HUES64 (cell line): ENCODE measurements at regions not wholly inside any gene's neighbourhood (a gene's known extent, or its start where the extent isn't known, plus 50 kb on each side); places are given as distances from the start of the nearest gene placed in this dataset.

Source experiments
- H3K27ac ChIP-seq: 2 replicates; pipeline ENCODE4 v1.7.0; 2013; ENCODE audit warnings: low read depth, low read length, inconsistent platforms
- H3K27me3 ChIP-seq: 2 replicates; pipeline ENCODE4 v1.6.1; 2013; ENCODE audit warnings: mild to moderate bottlenecking, low read length; ENCODE audit not compliant: insufficient read depth
- H3K36me3 ChIP-seq: 2 replicates; pipeline ENCODE4 v1.6.1; 2013; ENCODE audit warnings: mild to moderate bottlenecking, low read length; ENCODE audit not compliant: insufficient read depth
- H3K4me1 ChIP-seq: 2 replicates; pipeline ENCODE4 v1.6.1; 2013; ENCODE audit warnings: mild to moderate bottlenecking, low read length, moderate library complexity; ENCODE audit not compliant: insufficient read depth
- H3K4me3 ChIP-seq: 2 replicates; pipeline ENCODE4 v1.5.1; 2013; ENCODE audit warnings: mild to moderate bottlenecking, low read length, moderate library complexity
- H3K9ac ChIP-seq: 2 replicates; pipeline ENCODE4 v1.6.1; 2013; ENCODE audit warnings: mild to moderate bottlenecking, low read depth, low read length
- H3K9me3 ChIP-seq: 2 replicates; pipeline ENCODE4 v1.6.1; 2013; ENCODE audit warnings: low read depth, low read length; ENCODE audit not compliant: insufficient read depth
- WGBS: fragments of 150-250, 120-280 bp; methylation state at CpG from one replicate; pipeline ENCODE4 v1.1.7; 2013; ENCODE audit warnings: missing lambda C conversion rate; 5-methylcytosine and 5-hydroxymethylcytosine counted together

- H3K4me3 ChIP-seq, result no peak overlapping the region
- H3K4me1 ChIP-seq, result no peaks in the 10 kb centered on the region
- no peak overlapping the region for H3K9ac ChIP-seq
- H3K36me3 ChIP-seq, result no peaks in the 10 kb centered on the region
- WGBS, result 89% methylated on average over 4 of the region's 4 CpGs
- H3K27me3 ChIP-seq, result no peaks in the 10 kb centered on the region
- no peak overlapping the region for H3K27ac ChIP-seq
- H3K9me3 ChIP-seq, result no peaks in the 10 kb centered on the region
Observed at GRCh38 chr14:46058964-46059563, 592.5 kb downstream of the RPL10L start.

GRCh38 chr14:46057799-46058198, 593.8 kb downstream of the RPL10L start:
- H3K4me1 ChIP-seq, result no peaks in the 10 kb centered on the region
- H3K27ac ChIP-seq, result no peak overlapping the region
- H3K36me3 ChIP-seq, result no peaks in the 10 kb centered on the region
- no peak overlapping the region for H3K9ac ChIP-seq
- H3K9me3 ChIP-seq, result no peaks in the 10 kb centered on the region
- no peaks in the 10 kb centered on the region for H3K27me3 ChIP-seq
- H3K4me3 ChIP-seq, result no peak overlapping the region

GRCh38 chr14:46054526-46054925, 597.1 kb downstream of the RPL10L start:
- H3K4me3 ChIP-seq, result no peak overlapping the region
- H3K9ac ChIP-seq, result no peak overlapping the region
- H3K27ac ChIP-seq, result no peak overlapping the region
- 75% methylated on average over 1 of the region's 2 CpGs for WGBS
- H3K9me3 ChIP-seq, result no peaks in the 10 kb centered on the region
- H3K4me1 ChIP-seq, result no peaks in the 10 kb centered on the region
- H3K36me3 ChIP-seq, result no peaks in the 10 kb centered on the region
- H3K27me3 ChIP-seq, result no peaks in the 10 kb centered on the region

GRCh38 chr14:46053221-46053620, 598.4 kb downstream of the RPL10L start:
- Histone ChIP-seq H3K27ac (no peak overlapping the region), H3K9me3 (no peaks in the 10 kb centered on the region), H3K36me3 (no peaks in the 10 kb centered on the region), H3K27me3 (no peaks in the 10 kb centered on the region), H3K4me1 (no peaks in the 10 kb centered on the region), H3K4me3 (no peak overlapping the region), H3K9ac (no peak overlapping the region)
- no CpG with 5 or more reads among the region's 1 CpG for WGBS

- no peaks in the 10 kb centered on the region for H3K9me3 ChIP-seq
- no peak overlapping the region for H3K4me3 ChIP-seq
- no peak overlapping the region for H3K9ac ChIP-seq
- H3K4me1 ChIP-seq, result no peaks in the 10 kb centered on the region
- H3K27me3 ChIP-seq, result no peaks in the 10 kb centered on the region
- H3K36me3 ChIP-seq, result no peaks in the 10 kb centered on the region
- WGBS, result 74% methylated on average over 1 of the region's 1 CpG
- H3K27ac ChIP-seq, result no peak overlapping the region
Observed at GRCh38 chr14:46051796-46052195, 599.8 kb downstream of the RPL10L start.

- Histone ChIP-seq H3K9me3 (no peaks in the 10 kb centered on the region), H3K27me3 (no peaks in the 10 kb centered on the region), H3K4me1 (no peaks in the 10 kb centered on the region), H3K27ac (no peak overlapping the region), H3K4me3 (no peak overlapping the region), H3K9ac (no peak overlapping the region), H3K36me3 (no peaks in the 10 kb centered on the region)
- WGBS, result 39% methylated on average over 3 of the region's 3 CpGs
Observed at GRCh38 chr14:46048127-46048526, 603.5 kb downstream of the RPL10L start.

DNA sequence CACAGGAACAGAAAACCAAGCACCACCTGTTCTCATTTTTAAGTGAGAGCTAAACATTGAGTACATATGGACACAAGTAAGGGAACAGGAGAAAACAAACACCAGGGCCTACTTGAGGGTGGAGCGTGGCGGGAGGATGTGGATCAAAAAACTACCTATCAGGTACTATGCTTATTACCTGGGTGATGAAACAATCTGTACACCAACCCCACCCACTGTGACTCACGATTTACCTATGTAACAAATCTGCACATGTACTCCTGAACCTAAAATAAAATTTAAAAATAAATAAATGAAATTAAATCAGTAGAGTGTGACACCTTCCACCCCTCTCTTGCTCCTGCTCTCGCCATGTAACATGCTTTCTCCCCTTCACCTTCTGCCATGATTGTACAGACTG, 615.5 kb downstream of the RPL10L start:
- Histone ChIP-seq H3K27me3 (no peaks in the 10 kb centered on the region), H3K9me3 (no peaks in the 10 kb centered on the region), H3K36me3 (no peaks in the 10 kb centered on the region), H3K9ac (no peak overlapping the region), H3K4me1 (no peaks in the 10 kb centered on the region), H3K4me3 (no peak overlapping the region), H3K27ac (no peak overlapping the region)
- 97% methylated on average over 3 of the region's 4 CpGs for WGBS

GRCh38 chr14:46034305-46034704, 617.3 kb downstream of the RPL10L start:
- WGBS, result 74% methylated on average over 3 of the region's 3 CpGs
- Histone ChIP-seq H3K9me3 (no peaks in the 10 kb centered on the region), H3K4me3 (no peak overlapping the region), H3K4me1 (no peaks in the 10 kb centered on the region), H3K9ac (no peak overlapping the region), H3K27ac (no peak overlapping the region), H3K36me3 (no peaks in the 10 kb centered on the region), H3K27me3 (no peaks in the 10 kb centered on the region)

DNA sequence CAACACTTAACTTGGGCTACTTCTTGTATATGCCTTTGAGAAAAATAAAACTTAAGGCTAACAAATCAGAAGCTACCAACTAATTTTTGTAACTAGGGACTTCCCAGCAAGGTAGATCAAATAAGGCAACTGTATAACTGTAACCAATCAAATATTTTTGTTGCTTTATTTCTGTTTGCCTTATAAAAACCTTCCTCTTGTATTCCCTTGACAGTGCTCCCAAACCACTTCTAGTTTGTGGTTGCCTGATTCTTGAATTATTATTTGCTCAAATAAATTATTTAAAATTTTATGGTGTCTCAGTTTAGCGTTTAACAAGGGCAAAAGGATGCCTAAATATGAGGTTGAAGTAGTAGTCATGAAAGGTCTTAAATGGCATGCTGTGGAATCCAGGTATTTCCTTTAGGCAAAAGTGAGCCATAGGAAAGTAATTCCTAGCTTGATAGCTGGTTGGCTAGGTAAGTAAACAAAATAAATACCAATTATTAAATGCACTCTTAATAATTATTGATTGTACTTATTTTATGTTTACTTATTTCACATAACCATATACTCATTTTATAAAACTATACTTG, 632.6 kb downstream of the RPL10L start:
- peaks cover 20% of the 10 kb centered on the region for H3K4me1 ChIP-seq
- H3K36me3 ChIP-seq, result no peaks in the 10 kb centered on the region
- no peaks in the 10 kb centered on the region for H3K27me3 ChIP-seq
- H3K4me3 ChIP-seq, result no peak overlapping the region
- H3K9ac ChIP-seq, result no peak overlapping the region
- WGBS, result 91% methylated on average over 1 of the region's 1 CpG
- no peaks in the 10 kb centered on the region for H3K9me3 ChIP-seq
- H3K27ac ChIP-seq, result no peak overlapping the region

DNA sequence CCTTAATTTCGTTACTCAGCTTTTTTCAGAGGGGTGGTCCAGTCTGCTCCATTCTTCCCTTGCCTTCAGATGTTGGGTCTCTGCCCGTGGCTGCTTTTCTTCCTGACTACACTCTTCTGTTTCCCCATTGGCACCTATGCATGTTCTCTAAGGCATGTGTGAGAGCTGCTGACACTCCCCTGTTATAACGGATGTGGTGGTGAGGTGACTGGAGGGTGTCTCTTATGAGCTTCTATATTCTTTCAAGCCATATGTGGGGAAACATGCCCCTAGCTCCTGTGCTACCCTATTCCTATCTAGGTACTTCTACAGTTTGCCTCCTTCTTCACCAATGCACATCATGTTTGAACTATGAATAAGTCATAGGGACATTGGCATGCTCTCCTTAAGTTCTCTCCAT, 643.2 kb downstream of the RPL10L start:
- Histone ChIP-seq H3K4me1 (no peaks in the 10 kb centered on the region), H3K36me3 (no peaks in the 10 kb centered on the region), H3K27me3 (no peaks in the 10 kb centered on the region), H3K27ac (no peak overlapping the region), H3K4me3 (no peak overlapping the region), H3K9me3 (peaks cover 7% of the 10 kb centered on the region; the same call in 1 of the 2 replicates), H3K9ac (no peak overlapping the region)
- 96% methylated on average over 3 of the region's 3 CpGs for WGBS

GRCh38 chr14:45998554-45998953, 653.0 kb downstream of the RPL10L start:
- no peak overlapping the region for H3K9ac ChIP-seq
- 94% methylated on average over 2 of the region's 2 CpGs for WGBS
- no peak overlapping the region for H3K4me3 ChIP-seq
- no peak overlapping the region for H3K27ac ChIP-seq
- H3K4me1 ChIP-seq, result no peaks in the 10 kb centered on the region
- H3K27me3 ChIP-seq, result no peaks in the 10 kb centered on the region
- no peaks in the 10 kb centered on the region for H3K36me3 ChIP-seq
- H3K9me3 ChIP-seq, result no peaks in the 10 kb centered on the region

- Histone ChIP-seq H3K27ac (no peak overlapping the region), H3K4me3 (no peak overlapping the region), H3K36me3 (no peaks in the 10 kb centered on the region), H3K9ac (no peak overlapping the region), H3K4me1 (no peaks in the 10 kb centered on the region), H3K9me3 (no peaks in the 10 kb centered on the region), H3K27me3 (no peaks in the 10 kb centered on the region)
- 96% methylated on average over 3 of the region's 3 CpGs for WGBS
Observed at GRCh38 chr14:45990252-45990651, 661.3 kb downstream of the RPL10L start.
